Transverse colon (tissue), 4 donors: ENCODE measurements at regions not wholly inside any gene's neighbourhood (a gene's known extent, or its start where the extent isn't known, plus 50 kb on each side); places are given as distances from the start of the nearest gene placed in this dataset.

Source experiments
- EP300 ChIP-seq: sonication (generic); formaldehyde crosslinking; IDR thresholded peaks from one replicate; pipeline ENCODE4 v1.6.1; 2017; ENCODE audit warnings: antibody characterized with exemption, low read depth
- POLR2A ChIP-seq: fragments of 450-650 bp; IDR thresholded peaks from one replicate; pipeline ENCODE4 v1.6.1; 2016; ENCODE audit warnings: antibody characterized with exemption, mild to moderate bottlenecking, moderate library complexity
- POLR2AphosphoS5 ChIP-seq, 3 donors: sonication (generic); formaldehyde crosslinking; IDR thresholded peaks; one replicate each; pipeline ENCODE4 v1.6.1; 2016; ENCODE audit warnings: antibody characterized with exemption in 3 of 3
- TF ChIP-seq, protein P1 (sequence below), 5 experiments: fragments of 200-600 bp in 3 of 5; fragments of 450-650 bp in 2 of 5; sonication (generic) in 3 of 5; IDR thresholded peaks; 1 replicate in 2 of 5; 2 replicates in 3 of 5; pipeline ENCODE4 v1.5.1; 2016 to 2017; ENCODE audit warnings: antibody characterized with exemption in 5 of 5, inconsistent platforms in 3 of 5, mild to moderate bottlenecking in 2 of 5, moderate library complexity in 1 of 5

- TF ChIP-seq, protein P1, sequence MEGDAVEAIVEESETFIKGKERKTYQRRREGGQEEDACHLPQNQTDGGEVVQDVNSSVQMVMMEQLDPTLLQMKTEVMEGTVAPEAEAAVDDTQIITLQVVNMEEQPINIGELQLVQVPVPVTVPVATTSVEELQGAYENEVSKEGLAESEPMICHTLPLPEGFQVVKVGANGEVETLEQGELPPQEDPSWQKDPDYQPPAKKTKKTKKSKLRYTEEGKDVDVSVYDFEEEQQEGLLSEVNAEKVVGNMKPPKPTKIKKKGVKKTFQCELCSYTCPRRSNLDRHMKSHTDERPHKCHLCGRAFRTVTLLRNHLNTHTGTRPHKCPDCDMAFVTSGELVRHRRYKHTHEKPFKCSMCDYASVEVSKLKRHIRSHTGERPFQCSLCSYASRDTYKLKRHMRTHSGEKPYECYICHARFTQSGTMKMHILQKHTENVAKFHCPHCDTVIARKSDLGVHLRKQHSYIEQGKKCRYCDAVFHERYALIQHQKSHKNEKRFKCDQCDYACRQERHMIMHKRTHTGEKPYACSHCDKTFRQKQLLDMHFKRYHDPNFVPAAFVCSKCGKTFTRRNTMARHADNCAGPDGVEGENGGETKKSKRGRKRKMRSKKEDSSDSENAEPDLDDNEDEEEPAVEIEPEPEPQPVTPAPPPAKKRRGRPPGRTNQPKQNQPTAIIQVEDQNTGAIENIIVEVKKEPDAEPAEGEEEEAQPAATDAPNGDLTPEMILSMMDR (IDR thresholded peaks at IDR 0.05), result no peak
- TF ChIP-seq POLR2AphosphoS5 (IDR thresholded peaks at IDR 0.05) (no peak), POLR2A (no peak), EP300 (no peak)
Measured at GRCh38 chr7:33842150-33842549, 63.2 kb upstream of the BMPER start.
